ENCODE measurements at regions not wholly inside any gene's neighbourhood (a gene's known extent, or its start where the extent isn't known, plus 50 kb on each side); places are given as distances from the start of the nearest gene placed in this dataset.

DNA sequence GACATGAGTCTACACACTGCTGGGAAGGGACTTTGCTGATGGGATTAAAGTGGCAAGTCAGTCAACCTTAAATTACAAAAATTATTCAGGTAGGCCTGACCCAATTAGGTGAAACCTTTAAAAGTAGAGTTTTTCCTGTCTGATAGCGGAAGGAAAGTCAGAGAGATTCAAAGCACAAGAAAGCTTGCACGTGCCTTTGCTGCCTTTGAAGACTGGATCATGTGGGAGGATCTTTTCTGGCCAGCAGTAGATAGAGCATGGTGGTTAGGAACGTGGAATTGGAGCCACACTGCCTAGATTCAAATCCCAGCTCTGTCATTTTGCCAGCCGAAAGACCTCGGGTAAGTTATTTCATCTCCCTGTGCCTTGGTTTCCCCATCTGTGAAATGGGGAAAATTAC is 265.8 kb upstream of the PROK2 start:
- no peaks in the 10 kb centered on the region for H3K4me1 ChIP-seq
- intact Hi-C loops (cut with micrococcal nuclease), result no loop called here
- TF ChIP-seq, protein P1, sequence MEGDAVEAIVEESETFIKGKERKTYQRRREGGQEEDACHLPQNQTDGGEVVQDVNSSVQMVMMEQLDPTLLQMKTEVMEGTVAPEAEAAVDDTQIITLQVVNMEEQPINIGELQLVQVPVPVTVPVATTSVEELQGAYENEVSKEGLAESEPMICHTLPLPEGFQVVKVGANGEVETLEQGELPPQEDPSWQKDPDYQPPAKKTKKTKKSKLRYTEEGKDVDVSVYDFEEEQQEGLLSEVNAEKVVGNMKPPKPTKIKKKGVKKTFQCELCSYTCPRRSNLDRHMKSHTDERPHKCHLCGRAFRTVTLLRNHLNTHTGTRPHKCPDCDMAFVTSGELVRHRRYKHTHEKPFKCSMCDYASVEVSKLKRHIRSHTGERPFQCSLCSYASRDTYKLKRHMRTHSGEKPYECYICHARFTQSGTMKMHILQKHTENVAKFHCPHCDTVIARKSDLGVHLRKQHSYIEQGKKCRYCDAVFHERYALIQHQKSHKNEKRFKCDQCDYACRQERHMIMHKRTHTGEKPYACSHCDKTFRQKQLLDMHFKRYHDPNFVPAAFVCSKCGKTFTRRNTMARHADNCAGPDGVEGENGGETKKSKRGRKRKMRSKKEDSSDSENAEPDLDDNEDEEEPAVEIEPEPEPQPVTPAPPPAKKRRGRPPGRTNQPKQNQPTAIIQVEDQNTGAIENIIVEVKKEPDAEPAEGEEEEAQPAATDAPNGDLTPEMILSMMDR (IDR thresholded peaks at IDR 0.05; ENCODE audit: borderline replicate concordance), result no peak
- H3K27ac ChIP-seq (replicated peaks), result no peak overlapping the region
- no peaks in the 10 kb centered on the region for H3K27me3 ChIP-seq (ENCODE audit: low read depth)
- no peak overlapping the region for H3K4me3 ChIP-seq
- H3K36me3 ChIP-seq, result no peaks in the 10 kb centered on the region
- no peaks in the 10 kb centered on the region for H3K9me3 ChIP-seq (replicated peaks)
- no peak for DNase-seq

DNA sequence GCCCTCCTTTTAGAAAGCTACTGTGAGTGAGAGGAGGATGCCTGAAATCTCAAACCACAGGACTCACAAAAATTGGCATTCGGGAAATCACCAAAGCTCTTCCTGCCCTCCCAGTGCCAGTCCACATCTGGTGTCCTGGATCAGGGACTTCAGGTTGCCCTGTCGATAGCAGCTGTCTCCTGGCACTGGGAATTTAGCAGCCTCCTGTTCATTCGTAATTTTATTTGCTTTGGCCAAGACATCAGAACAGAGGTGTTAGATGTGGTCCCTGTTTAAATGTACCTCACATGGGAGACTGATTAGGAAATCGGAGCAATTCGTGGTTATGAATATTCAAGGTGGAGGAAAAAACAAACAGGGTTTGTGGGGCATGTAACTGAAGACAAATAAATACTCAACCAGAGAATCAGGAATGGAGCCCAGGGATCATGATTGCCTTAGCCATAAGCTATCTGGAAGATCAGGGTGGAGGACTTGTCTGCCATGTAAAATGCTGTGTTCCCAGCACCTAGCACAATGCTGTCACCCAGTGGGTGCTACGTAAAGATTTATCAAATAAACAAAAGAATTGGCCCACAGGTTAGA is 265.2 kb upstream of the PROK2 start:
- no peak overlapping the region for H3K27ac ChIP-seq (replicated peaks)
- H3K9me3 ChIP-seq (replicated peaks), result no peaks in the 10 kb centered on the region
- no peaks in the 10 kb centered on the region for H3K36me3 ChIP-seq
- no peaks in the 10 kb centered on the region for H3K4me1 ChIP-seq
- H3K27me3 ChIP-seq (ENCODE audit: low read depth), result no peaks in the 10 kb centered on the region
- no peak for DNase-seq
- intact Hi-C loops (cut with micrococcal nuclease), result no loop called here
- no peak overlapping the region for H3K4me3 ChIP-seq
- TF ChIP-seq, protein P1 (IDR thresholded peaks at IDR 0.05; ENCODE audit: borderline replicate concordance), result no peak

DNA sequence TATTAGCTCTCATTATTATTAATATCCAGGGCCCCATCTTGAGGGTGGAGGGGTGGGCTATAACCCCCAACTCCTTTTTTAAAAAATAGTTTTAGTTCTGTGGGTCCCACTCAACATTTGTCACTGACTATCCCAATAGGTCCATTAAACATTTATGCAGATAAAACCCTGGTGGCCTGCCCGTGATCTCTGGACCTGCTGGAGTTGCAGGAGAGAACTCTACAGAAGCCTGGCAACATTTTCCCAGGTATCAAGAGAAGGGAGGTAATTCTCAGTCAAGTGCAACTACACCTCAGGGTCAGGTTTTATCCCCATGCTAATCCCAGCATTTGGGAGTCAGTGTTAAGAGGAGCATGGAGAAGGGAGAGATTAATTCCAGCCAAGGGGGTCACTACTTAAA is 264.4 kb upstream of the PROK2 start:
- no peak for DNase-seq
- H3K27ac ChIP-seq (replicated peaks), result no peak overlapping the region
- TF ChIP-seq, protein P1 (IDR thresholded peaks at IDR 0.05; ENCODE audit: borderline replicate concordance), result no peak
- no peak overlapping the region for H3K4me3 ChIP-seq
- peaks cover 4% of the 10 kb centered on the region for H3K4me1 ChIP-seq
- H3K9me3 ChIP-seq (replicated peaks), result no peaks in the 10 kb centered on the region
- no peaks in the 10 kb centered on the region for H3K36me3 ChIP-seq
- H3K27me3 ChIP-seq (ENCODE audit: low read depth), result no peaks in the 10 kb centered on the region
- intact Hi-C loops (cut with micrococcal nuclease), result no loop called here

DNA sequence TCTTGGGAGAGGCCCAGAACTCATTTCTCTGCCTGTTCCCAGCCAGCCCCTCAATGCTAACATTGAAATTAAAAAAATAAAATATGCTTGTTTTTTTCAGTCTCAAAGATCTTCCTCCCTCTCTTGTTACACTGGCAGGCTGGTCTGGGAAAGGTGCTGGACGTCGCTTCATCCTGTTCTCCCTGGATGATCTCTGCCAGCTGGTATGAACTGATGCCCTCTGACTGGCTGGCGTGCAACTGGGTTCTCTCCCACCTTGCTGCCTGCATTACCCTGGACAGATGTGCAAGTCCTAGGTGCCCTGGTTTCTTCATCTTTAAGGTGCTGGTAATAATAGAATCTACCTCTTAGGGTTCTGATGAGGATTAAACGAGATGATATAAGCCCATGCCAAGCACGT is 263.9 kb upstream of the PROK2 start:
- DNase-seq, result no peak
- TF ChIP-seq, protein P1 (IDR thresholded peaks at IDR 0.05; ENCODE audit: borderline replicate concordance), result no peak
- Histone ChIP-seq H3K27me3 (ENCODE audit: low read depth) (no peaks in the 10 kb centered on the region), H3K9me3 (replicated peaks) (no peaks in the 10 kb centered on the region), H3K36me3 (no peaks in the 10 kb centered on the region), H3K4me1 (peaks cover 6% of the 10 kb centered on the region), H3K27ac (replicated peaks) (no peak overlapping the region), H3K4me3 (no peak overlapping the region)
- intact Hi-C loops (cut with micrococcal nuclease), result no loop called here

DNA sequence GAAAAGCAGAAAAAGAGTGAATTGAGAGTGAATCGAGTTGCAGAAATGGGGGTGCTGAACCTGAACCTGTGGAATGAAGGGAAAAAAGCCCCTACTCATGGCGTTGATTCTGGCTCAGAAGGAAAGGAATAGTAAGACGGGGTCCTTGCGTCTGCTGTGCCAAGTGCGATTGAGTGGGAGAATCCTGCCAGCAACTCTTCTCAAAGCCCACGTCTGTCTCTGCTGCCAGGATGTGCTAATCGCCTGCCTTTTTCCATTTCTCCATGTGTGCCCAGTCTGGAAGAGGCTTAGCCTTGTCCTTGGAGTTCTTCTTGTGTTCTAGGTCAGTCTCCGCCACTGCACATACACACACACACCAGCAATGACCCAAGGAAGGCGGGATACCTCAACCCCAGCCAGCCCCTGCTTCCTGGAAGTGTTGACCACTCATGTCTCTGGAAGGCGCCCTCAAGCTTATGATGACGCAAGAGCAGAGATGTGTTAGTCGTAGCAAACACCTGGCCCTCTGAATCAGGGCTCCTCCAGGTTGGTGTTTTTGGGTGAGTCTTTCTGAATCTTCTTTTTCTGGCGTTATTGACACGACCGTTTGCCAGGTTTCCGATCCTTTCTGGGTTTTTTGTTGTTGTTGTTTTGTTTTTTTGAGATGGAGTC is 262.4 kb upstream of the PROK2 start:
- intact Hi-C loops (cut with micrococcal nuclease), result no loop called here
- Histone ChIP-seq H3K27me3 (ENCODE audit: low read depth) (peaks cover 3% of the 10 kb centered on the region), H3K4me3 (no peak overlapping the region), H3K36me3 (no peaks in the 10 kb centered on the region), H3K27ac (replicated peaks) (no peak overlapping the region), H3K4me1 (peaks cover 6% of the 10 kb centered on the region), H3K9me3 (replicated peaks) (no peaks in the 10 kb centered on the region)
- TF ChIP-seq, protein P1 (IDR thresholded peaks at IDR 0.05; ENCODE audit: borderline replicate concordance), result no peak
- no peak for DNase-seq
